Left colon (tissue), 2 donors: ENCODE measurements at regions not wholly inside any gene's neighbourhood (a gene's known extent, or its start where the extent isn't known, plus 50 kb on each side); places are given as distances from the start of the nearest gene placed in this dataset.

ENCODE experiments used
- ATAC-seq: fragments of 200-7000 bp; cut with Tn5 transposase; one replicate; pipeline ENCODE4 v1.9.1; 2020; ENCODE audit warnings: mild to moderate bottlenecking, moderate library complexity
- DNase-seq, 2 donors: peaks; one replicate each; pipeline ENCODE4 v3.0.0-alpha.2; 2020
- intact Hi-C, 2 donors: fragments of 100-400 bp; cut with DNase I in 1 of 2; cut with micrococcal nuclease in 1 of 2; formaldehyde crosslinking; loops; one replicate each; pipeline versions ENCODE4 v1.11.2 to v1.14.0; 2022; cut with DNase I, micrococcal nuclease
- donor health status: DM: no; HTN: no; CAD: no.
- donor health status: DM: yes; HTN: yes; CAD: no.

DNA sequence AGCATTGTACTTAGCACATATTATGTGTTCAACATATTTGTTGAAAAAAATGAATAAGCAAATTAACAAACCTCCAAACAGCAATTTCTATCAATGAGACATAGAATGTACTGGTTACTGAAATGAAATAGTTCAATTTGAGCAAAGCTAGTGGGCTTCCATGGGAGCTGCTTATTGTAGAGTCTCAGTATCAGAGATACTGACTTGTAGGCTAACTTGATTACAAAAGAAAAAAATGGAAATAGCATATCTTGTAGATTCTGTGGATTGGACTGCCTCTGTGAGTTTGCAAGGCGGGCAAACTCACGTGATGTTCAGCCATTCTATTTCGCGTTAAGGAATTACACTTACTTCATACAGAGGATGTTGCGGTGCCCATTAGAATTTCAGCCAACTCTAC, 222.1 kb upstream of the JADE1 start:
- DNase-seq: no peak

DNA sequence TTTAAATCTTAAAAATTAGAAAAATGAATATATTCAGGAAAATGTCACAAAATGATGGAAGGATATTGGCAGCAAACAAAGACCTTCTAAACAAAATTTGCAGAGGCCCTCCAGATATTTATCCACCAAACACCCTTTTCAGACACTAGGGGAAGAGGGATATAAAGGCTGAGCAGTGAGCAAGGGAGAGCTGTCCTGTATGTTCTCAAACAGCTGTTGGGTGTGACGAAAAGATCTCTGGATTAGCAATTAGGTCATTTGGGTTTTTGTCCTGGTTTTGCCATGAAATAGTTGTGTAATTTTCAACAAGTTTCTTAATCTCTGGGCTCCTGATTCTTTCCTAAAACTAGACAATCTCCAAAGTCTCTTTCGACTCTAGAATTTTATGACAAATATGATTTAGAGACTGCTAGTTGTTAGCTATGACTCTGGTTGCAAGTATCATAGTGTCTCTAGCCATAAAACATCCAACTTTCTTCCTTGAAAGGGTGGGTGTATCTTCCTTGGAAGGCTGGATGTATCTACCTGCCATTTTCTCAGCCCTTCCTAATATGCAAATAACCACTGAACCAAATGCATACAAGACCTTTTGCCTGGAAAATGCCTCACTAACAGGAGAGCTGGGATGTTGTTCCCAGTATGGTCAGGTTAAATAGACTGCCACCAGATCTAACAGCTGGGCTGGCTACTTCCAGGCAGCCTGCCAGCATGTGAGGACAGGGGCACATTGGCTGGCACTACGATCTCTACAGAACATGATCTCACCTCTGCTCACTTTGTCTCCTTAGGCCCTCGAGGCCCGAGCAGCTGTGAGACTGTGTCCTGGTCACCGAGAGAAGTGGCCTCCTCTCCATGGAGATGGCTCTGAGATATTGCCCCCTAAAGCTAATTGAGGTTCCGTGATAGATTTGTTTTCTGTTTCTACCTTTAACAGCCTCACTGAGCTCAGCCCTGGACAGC, 225.5 kb upstream of the JADE1 start:
- intact Hi-C loops: no loop called here
- ATAC-seq (peak; percentile 55), DNase-seq (peak in 1 of 2 donors; percentile 19)

More for the DNA sequence above, 222.1 kb upstream of the JADE1 start:
- no peak for ATAC-seq
- intact Hi-C loops: no loop called here

- DNase-seq: no peak
- ATAC-seq: no peak
- intact Hi-C loops: no loop called here
Observed at GRCh38 chr4:128582427-128582870, 227.1 kb upstream of the JADE1 start.

GRCh38 chr4:128579154-128579853, 230.2 kb upstream of the JADE1 start:
- intact Hi-C loops: loop anchor here in 1 of 2 donors (10.0 kb wide), 1 partner anchor 285 kb away; no protein-coding TSS in a partner anchor
- DNase-seq: no peak
- no peak for ATAC-seq

DNA sequence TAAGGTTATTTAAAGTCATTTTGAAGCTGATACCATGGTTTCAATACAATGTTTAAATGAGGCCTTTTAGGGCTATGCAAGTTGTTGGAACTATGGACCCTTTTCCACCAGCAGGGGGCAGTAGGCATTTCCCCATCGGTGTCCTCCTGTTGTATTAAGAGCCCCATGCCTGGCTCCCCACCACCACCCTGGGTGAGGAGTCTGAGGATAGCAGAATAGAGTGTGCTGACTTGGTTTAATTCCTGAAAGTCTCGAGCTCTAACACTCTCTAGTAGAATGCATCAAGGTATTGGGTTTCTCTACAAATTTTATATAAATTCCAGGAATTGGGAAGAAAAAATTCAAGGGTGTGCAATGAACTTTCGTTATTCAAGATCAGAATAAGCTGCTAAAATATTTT, 234.8 kb upstream of the JADE1 start:
- ATAC-seq (peak; percentile 85), DNase-seq (peak; percentile 65 to 83)
- intact Hi-C loops: loop anchor here in 1 of 2 donors (10.0 kb wide), 1 partner anchor 290 kb away; no protein-coding TSS in a partner anchor

GRCh38 chr4:128573781-128574508, 235.6 kb upstream of the JADE1 start:
- ATAC-seq (peak; percentile 78), DNase-seq (no peak)
- intact Hi-C loops: loop anchor here in 1 of 2 donors (10.0 kb wide), 1 partner anchor 291 kb away; no protein-coding TSS in a partner anchor

GRCh38 chr4:128572778-128573241, 236.7 kb upstream of the JADE1 start:
- ATAC-seq: no peak
- intact Hi-C loops: loop anchor here in 1 of 2 donors (10.0 kb wide), 1 partner anchor 292 kb away; no protein-coding TSS in a partner anchor
- DNase-seq: no peak

DNA sequence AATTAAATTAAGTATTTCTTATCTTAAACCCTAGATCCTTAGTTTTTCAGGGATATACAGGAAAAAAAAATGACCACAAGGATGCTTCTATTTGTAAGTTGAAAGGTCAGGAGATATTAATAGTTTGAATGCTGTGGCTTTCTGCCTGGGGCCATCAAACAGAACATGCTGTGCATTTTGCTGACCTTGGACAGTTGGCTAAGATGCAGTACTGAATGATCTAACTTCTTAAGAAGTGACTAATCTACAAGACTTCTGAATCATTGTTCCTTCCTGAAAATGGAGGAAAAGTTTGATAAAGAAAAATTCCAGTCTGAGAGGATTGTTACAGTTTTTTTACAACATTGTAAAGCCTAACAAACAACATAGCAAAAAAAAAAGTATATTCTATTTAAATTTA, 237.8 kb upstream of the JADE1 start:
- no peak for ATAC-seq
- no peak for DNase-seq
- intact Hi-C loops: loop anchor here in 1 of 2 donors (10.0 kb wide), 1 partner anchor 293 kb away; no protein-coding TSS in a partner anchor

GRCh38 chr4:128570387-128570975, 239.0 kb upstream of the JADE1 start:
- intact Hi-C loops: loop anchor here in 1 of 2 donors (10.0 kb wide), 1 partner anchor 294 kb away; no protein-coding TSS in a partner anchor
- DNase-seq (peak in 1 of 2 donors; percentile 41), ATAC-seq (no peak)

- no peak for DNase-seq
- ATAC-seq: no peak
- intact Hi-C loops: loop anchor here in 1 of 2 donors (10.0 kb wide), 1 partner anchor 238 kb away; the partner anchor contains the start of gene JADE1
Observed at GRCh38 chr4:128566693-128567092, 242.8 kb upstream of the JADE1 start.

DNA sequence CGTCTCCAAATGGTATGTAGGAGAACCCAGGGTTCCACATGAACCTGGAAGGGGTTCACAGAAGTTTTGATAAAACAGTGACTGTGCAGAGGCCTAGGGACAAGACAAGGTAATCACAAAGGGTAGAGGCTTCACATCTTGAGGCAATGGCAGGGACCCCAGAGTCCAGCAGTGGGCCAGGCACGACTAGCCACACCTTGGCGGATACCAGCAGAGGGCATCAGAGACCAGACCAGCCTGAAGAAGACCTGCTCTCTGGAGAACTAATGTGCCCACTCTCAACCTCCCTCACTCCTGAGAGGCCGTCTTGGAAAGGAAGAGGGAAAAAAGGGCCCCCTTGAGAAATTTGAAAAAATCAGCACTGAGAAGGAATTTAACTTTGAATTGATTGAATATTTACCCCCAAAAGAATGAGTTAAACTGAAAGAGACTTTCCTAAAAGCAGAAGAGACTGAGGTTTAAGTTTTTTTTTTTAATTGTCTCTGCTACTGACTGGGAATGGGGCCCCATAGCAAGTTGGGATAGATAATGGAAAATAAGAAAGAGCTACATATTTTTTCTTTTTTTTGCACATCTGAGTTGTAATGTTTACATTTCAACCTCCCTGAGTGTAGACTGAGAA, 243.8 kb upstream of the JADE1 start:
- intact Hi-C loops: loop anchor here in 1 of 2 donors (10.0 kb wide), 1 partner anchor 239 kb away; the partner anchor contains the start of gene JADE1
- peak; percentile 49 to 61 for DNase-seq
- peak; percentile 67 for ATAC-seq

DNA sequence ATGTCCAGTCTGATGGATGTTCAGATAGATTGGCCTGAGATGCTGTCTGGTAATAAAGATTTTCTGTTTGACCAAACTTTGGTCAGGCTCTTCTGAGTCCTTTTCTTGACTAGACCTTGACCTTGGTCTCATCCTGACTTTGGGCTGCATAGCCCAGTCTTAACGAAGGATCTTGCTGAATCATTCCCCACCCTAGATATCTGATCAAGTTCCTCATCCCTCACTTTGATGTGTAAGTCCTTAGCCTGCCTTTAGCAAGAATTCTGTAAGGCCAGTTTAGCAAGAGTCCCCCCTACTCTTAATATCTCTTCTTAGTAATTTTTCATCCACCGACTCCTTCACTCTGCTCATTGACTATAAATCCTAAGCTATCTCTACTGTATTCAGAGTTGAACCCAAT, 244.4 kb upstream of the JADE1 start:
- no peak for DNase-seq
- ATAC-seq: no peak
- intact Hi-C loops: loop anchor here in 1 of 2 donors (10.0 kb wide), 1 partner anchor 240 kb away; the partner anchor contains the start of gene JADE1

DNA sequence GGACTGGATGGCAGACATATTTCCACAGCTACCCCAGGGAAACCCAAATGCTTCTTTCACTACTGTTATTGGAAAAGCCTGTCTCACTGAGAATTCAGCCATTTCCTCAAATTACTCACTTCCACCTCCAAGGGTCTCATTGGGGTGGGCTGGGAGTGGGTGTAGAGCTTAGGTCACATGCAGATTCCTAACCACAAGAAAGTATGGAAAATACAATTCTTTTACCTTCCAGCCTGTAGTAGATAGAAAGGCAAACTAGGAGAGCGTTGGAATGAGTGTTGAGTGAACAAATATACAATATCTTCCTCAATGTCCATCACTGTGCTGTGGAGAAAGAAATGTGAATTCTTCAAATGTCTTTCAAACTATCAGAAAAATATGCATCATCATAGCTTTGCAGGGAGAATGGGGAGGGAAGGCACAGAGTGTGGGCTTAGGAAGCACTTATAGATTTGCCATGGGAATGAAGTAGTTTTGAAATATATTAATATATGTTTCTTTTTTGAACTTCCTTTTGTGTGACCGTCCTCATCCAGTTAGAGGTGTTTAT, 245.3 kb upstream of the JADE1 start:
- ATAC-seq (no peak), DNase-seq (no peak)
- intact Hi-C loops: loop anchor here in 1 of 2 donors (10.0 kb wide), 1 partner anchor 241 kb away; the partner anchor contains the start of gene JADE1

GRCh38 chr4:128560754-128561495, 248.6 kb upstream of the JADE1 start:
- intact Hi-C loops: loop anchor here in 1 of 2 donors (10.0 kb wide), 1 partner anchor 244 kb away; the partner anchor contains the start of gene JADE1
- peak; percentile 94 for ATAC-seq
- no peak for DNase-seq

DNA sequence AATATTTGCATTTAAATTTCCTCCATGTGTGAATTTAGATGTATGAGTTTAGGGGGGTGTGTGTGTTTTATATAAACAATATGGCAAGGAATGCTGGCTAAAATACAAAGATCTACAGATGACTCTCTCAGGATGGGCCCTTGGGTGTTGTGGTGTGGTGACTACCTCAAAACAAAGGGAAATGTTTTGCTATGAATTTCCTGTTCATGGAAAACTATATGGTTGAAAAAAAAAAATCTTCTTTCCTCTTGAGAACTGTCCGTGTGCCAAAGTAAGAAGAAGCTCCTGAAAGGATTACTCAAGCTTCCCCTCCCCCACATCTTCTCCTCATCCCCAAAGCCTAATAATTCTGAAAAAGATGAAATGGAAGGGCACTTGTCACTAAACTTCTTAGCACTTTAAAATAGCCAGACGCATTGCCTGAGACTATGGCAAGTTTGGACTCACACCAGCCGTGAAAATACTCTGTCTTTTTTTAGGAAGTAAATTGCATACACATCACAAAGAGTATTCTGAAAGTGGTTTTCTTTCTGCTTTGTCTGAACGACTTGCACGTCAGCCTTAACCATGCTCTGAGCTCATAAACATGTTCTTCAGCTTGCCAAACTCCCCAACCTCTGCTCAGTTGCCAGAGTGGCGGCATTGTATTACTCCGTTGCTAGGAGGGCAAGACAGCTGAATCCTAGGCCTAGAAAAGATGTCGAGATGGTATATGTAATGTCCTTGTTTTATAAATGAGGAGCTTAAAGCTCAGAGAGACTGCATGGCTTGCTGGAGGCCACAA, 250.4 kb upstream of the JADE1 start:
- intact Hi-C loops: loop anchor here in 1 of 2 donors (10.0 kb wide), 1 partner anchor 274 kb away; the partner anchor contains the start of gene PGRMC2

More for the DNA sequence above, 250.4 kb upstream of the JADE1 start:
- peak in 1 of 2 donors; percentile 43 for DNase-seq
- no peak for ATAC-seq
